NCI-H1930 (cell line): ENCODE measurements at regions not wholly inside any gene's neighbourhood (a gene's known extent, or its start where the extent isn't known, plus 50 kb on each side); places are given as distances from the start of the nearest gene placed in this dataset.

Source experiments
- DNase-seq, 2 experiments: peaks; one replicate each; lab custom pipeline; 2025; lab: John Stamatoyannopoulos, UW

DNA sequence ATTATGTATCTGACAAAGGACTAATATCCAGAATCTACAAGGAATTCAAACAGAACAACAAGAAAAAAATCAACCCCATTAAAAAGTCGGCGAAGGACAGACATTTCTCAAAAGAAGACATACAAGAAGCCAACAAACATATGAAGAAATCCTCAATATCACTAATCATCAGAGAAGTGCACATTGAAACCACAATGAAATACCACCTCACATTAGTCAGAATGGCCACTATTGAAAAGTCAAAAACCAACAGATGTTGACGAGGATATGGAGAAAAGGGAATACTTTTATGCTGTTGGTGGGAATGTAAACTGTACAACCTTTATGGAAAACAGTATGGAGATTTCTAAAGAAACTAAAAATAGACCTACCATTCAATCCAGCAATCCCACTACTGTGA is 233.1 kb upstream of the PLSCR5 start:
- DNase-seq, result no peak

DNA sequence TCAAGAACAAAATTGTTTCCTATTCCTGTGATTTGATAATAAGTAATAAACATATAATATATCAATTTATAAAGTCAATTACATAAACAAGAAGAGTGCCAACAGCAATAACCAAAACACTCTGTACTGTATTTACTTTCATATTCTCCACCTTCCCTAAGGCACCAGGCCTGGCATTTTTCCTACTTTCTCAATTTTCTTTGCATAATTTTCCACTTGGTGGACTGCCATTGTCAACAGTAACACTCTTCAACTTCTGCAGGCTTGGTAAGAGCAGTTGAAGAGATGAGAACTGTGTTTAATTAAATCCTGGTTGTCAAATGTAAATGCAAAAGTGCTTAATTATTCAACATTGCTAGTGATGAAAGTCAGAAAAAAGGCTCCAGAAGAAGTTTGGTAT is 229.8 kb upstream of the PLSCR5 start:
- DNase-seq, result no peak

DNA sequence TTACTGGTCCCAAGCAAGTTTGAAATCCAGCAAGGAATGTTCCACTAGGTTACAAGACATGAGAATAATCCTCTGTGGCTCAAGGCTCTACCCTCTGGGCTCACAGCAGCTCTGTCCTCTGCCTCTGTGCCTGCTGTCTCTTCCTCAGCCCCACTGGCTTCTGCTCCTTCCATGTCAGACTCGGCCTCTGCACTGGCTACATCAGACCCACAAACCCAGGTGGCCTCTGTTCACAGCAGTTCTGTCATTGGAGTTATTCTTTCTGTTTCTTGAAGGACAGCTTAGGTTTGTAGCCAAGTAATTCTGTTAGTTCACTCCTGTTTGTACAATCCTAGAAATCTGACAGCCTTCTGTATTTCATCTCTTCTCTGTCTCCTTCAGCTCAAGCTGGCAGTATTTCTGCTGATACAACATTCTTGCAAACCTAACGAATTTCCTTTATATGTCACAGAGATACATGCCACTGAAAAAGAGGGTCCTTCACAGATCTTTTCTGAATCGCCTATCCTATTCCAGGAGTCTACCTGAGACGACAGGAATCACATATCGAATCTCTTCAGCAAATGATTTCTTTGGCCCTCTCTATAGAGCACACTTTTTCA is 227.8 kb upstream of the PLSCR5 start:
- DNase-seq, result no peak

DNA sequence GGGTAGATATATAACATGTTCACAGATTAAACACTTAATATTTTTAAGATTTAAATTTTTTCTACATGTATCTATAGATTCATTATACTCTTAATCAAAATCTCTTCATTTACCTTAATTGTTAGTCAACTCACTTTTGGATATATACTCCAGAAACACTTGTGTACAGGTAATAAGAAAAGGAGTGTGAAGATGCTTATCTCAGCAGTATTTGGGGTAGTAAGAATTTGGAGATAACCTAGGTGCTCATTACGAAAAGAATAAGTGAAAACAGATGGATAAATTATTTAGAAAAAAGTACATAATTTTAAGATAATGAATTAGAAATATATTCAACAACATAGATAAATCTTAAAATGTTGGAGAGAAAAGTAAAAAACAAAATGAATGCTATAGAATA is 226.5 kb upstream of the PLSCR5 start:
- DNase-seq, result no peak

DNA sequence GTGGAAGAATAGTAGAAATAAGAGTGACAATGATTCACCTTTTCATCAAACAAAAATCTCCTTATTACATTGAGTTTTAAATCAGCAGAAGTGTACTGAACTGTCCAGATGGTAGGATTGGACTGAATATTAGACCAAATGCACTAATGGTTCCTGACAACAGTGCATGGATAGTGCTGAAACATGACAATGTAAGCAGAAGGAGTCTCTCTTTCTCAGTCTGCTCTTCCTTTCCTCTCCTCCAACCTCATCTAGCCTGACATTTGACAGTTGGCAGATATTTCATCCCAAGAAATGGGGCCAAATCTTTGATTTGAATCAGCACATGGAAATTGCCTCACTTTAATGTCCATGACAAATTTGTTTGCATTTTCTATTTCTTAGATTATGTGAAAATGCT is 225.1 kb upstream of the PLSCR5 start:
- no peak for DNase-seq

DNA sequence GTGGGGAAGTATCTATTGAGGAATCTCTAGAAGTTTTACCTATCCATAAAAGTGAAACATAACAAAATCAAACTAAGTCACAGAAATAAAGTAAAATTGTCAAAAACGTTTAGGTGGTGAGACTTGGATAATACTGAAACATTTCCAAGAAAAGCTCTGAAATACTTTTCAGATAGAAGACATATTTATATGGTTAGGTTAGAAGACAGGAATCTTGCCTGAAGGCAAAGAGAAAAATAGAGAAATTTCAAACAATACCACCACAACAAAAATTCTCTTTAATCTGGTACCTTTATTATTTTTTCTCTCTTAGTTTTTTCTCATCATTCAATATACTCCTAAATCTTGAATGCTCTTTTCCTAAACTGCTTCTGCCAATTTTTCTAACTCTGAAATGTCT is 222.7 kb upstream of the PLSCR5 start:
- DNase-seq, result no peak

DNA sequence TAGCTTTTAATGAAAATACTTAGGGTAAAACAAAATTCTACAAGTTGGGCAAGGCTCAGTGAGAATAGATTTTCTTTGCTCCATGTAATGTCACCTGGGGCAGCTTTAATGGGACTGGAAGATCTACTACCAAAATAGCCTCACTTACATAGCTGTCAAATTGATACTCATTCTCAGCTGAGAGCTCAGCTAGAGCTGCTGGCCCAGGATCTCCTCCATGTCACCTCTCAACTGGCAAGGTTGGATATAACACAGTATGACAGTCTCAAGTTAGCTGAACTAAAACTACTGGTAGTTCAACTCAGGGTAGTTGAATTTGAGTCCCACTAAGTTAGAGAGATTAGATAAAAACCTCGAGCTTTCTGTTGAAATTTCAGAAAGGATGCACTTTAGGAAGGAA is 218.5 kb upstream of the PLSCR5 start:
- DNase-seq, result no peak

DNA sequence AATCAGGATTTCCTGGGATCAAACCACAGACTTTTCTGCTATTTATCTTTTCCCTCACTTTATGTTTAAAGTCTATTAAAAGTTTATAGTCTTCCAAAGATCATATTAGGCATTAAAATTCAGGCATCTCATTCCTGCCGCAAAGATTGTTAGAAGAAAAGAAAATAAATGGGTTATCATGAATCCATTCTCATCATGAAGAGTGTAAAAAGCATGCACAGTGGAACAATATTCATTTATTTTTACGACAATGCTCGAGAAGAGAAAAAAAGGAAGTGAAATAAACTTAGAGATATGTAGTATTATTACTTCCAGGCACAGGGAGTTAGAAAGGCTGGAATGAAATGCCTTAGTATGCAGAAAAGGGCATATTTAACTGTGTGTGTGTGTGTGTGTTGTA is 213.7 kb upstream of the PLSCR5 start:
- no peak for DNase-seq

DNA sequence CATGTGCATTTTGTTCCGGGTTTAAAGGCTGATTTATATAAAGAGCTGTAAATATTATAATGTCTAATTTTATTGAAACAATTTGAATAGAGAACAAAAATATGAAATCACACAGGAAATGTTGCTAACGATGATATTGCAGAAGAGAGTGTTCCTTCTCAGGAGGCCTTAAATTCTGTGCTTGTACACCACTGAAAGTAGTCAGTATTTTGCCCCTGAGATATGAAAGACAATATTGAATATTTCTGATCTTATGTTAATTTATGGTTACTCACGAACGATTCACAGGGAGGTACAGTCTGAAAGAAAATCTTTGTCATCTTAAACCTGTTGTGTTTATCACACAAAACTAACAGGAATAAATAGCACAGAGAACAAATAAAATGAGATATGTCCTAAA is 213.2 kb upstream of the PLSCR5 start:
- no peak for DNase-seq

DNA sequence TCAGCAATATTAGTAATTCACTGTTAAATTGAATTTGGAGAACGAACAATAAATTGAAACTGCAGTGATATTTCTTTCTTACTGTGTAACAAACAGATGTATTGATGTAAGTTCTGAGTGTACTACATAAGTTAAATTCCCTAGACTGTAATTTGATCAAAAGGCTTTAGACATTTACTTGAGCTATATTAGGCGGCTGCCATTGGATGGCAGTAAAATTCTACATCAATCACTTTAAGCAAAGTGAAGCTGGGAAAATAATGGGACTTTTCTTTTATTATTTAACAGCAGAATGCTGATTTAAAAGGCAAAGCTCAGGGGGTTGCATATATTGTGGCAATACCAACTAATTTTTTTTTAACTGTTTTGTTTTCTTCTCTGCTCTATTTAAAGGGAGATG is 212.6 kb upstream of the PLSCR5 start:
- peak in 1 of 2 experiments; percentile 11 for DNase-seq

DNA sequence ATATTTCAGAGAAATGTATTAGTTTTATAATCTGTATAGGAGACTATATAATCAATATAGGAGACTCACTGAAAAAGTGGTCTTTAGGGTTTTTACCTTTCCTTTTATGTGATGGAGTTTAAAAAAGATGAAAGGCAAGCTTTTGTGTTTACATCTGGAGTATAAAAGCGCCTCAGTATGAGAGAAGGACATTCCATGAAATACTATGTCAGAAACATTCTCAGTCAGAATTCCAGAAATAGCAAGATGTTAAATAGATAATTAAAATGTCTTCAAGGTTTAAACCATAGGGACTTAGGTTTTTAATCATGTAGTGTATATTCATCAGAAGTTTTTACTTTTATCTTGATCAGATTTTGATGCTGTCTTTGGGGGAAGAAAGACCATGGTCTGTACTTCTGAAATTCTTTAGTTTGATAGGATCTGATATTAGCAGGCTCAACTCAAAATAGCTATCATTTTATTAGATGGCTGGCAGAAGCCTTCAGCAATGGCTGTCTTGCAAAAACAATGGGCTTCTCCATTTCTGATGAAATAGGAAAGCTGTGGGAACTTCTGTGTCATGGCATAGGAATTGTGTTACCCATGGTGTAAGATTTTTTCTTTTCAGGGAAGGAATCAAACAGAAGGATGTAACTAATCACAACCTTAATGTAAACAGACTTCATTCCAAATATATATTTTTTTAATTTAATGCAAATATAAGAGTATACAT is 209.6 kb upstream of the PLSCR5 start:
- DNase-seq, result no peak

DNA sequence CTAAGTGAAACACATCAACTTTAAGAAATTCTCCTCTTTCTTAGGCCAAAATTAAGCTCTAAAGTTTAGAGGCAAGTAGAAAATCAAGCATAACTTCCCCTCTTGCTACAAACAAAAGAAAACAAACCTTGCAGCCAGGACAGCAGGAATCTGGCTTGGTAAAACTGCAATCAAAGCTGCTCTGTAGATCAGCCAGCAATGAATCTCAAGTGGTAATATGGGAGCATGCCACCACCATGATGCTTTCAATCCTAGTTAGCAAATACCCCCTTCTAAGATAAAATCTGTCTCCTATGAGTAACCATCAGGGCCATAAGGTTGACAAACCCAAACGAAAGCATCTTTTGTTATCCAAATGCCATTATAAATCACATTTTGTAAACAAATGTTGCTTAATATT is 208.3 kb upstream of the PLSCR5 start:
- no peak for DNase-seq

DNA sequence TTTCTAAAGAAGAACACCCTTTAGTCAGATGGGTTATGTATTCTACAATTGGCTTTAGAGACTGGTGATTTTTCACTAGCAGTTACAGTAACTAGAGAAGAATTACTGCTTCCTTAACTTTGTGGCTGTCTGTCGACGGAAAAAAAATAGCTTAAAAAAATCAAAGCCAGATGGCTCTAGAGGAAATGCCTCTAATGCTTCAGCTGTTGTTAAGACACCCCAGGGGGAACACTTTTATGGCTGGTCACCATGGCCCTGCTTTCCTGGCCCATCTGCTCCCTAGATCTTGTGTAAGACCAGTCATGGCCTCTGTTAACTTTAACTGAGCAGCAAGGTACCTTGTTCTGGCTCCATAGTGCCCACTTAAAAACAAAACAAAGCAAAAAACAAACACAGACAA is 198.6 kb upstream of the PLSCR5 start:
- no peak for DNase-seq

DNA sequence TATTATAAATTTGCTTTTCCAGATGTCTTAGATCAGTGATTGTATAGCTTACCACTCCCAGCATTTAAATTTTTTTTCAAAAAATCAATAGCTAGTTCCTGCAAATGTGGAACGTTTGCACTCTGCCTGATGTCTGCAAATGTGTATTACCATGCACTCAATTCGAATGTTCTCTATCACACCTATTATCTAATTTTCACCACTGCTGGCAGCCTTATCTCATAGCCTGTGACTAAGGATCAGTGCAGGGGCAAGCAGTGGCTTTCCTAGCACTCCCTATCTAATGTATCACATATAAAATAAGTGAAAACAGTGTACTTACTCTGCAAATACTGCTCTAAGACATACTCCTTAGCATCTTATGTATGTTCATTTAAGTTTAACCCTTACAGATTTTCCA is 196.3 kb upstream of the PLSCR5 start:
- no peak for DNase-seq

DNA sequence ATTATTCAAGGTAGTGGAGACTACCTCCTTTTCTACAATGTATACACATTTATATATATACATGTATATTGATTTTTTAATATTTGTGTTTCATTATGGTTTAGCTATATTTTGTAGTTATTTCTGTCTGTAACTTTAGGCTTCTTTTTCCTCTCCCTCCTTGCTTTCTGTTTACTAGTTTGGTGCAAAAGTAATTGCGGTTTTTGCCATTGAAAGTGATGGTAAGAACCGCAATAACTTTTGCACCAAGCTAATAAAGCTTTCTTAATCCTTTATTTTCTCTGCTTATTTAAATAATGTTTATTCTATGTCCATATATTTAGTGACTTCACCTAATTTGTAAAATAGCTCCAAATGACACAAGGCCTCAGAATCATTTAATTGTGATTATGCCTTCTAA is 195.3 kb upstream of the PLSCR5 start:
- no peak for DNase-seq

DNA sequence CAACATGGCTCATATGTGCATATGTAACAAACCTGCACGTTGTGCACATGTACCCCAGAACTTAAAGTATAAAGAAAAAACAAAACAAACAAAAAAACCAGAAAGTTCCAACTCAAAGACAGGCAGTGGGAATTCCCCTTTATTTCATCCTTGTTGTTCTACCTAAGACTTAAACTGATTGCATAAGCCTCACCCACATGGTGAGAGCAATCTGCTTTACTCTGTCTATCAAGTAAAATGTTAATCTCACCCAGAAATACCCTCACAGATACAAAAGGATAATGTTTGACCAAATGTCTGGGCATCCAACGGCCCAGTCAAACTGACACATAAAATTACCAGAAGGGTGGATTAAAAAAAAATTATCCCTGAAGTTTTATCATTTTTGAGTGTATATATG is 190.9 kb upstream of the PLSCR5 start:
- no peak for DNase-seq

DNA sequence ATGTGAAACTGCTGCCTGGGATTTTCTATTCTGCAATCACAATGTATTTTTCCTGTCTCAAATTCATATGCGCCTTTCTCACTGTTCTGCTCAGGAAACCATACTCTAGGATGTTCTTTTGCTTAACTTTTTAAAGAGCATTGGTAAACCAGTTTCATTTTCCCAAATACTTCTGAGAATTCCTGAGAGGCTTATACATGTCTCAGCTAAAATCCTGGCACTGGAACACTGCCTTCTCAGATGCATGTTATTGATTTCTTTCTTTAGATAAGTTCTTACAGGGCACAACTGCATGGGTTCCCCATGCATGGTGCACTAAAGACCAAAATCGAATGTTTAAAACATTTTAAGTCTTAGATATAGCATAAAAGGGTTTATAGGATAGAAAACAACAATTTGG is 178.3 kb upstream of the PLSCR5 start:
- no peak for DNase-seq

DNA sequence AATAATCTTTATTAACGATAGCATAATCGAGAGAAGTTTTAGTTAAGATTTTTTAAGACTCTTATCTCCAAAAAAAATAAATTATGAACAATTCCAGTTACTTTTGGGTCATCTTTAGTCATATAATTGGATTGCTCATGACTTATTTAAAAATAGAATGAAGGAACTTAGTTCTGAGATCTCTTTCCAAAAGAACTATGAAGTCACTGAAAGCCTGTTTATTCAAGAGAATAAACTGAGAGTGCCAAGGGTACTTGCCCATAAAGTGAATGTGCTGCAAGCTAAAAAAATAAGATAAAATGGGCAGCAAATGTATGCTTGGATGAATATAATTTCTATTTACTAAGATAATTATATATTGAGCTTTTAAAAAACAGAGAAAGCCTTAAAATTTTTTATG is 176.5 kb upstream of the PLSCR5 start:
- DNase-seq, result no peak

DNA sequence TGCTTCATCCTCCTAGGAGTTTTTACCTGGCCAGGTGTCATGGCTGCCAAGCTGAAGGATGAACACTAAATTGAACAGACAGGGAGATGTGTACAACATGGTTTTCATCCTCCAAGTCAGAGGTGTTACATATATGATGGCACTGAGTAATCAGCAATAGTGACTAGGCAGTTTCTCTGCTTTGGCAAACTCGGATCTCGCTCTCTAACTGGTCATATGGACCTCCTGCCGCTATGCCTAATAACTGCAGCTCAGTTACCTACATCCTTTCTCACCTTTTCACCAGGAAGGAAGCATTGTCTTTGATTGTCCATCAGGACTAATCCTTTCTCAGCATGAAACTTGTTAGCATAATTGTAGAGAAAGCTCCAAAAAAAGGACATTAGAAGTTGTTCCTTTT is 175.9 kb upstream of the PLSCR5 start:
- no peak for DNase-seq

DNA sequence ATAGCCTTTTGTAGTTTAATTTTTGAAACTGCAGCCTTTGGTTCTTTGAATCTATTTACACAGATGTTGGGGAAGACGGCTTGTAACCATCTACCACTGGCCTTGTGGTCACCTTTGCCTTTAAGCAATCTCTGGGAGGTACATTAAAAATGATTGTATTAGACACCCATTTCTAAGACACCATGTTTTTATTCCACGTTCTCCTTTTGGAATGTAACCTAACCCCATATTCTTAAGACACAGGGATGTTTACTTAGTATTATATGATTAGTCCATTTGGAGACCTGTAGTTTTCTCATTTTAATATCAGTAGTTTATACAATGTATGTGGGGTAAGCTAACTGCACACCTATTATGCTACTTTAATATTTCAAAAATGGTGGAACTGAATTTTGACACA is 175.1 kb upstream of the PLSCR5 start:
- no peak for DNase-seq

DNA sequence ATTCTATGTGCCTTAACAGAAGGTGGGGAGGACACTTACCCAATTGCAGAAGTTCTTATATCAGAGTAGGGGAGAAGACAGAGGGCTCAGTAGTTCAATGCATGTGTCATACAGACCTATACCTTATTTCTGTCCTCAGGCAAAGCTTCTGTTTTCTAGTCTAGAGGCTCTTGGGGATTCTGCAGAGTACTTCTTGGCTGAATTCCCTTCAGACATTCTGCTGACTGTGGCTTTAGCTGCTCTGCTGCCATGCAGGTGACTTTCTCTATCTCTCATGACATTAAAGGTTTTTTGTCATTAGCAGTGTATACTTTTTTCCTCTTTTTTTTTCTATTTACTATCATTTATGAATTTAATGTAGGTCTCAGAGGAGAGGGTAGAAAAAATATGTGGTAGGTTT is 172.8 kb upstream of the PLSCR5 start:
- DNase-seq, result no peak

DNA sequence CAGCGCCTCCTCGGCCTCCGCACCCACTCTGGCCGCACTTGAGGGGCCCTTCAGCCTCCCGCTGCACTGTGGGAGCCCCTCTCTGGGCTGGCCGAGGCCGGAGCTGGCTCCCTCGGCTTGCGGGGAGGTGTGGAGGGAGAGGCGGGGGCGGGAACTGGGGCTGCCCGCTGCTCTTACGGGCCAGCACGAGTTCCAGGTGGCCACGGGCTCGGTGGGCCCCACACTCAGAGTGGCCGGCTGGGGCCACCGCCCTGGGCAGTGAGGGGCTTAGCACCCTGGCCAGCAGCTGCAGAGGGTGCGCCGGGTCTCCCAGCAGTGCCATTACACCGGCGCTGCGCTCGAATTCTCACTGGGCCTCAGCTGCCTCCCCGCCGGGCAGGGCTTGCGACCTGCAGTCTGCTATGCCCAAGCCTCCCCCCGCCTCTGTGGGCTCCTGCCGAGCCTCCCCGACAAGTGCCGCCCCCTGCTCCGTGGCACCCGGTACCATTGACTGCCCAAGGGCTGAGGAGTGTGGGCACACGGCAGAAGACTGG is 167.1 kb upstream of the PLSCR5 start:
- DNase-seq, result no peak

DNA sequence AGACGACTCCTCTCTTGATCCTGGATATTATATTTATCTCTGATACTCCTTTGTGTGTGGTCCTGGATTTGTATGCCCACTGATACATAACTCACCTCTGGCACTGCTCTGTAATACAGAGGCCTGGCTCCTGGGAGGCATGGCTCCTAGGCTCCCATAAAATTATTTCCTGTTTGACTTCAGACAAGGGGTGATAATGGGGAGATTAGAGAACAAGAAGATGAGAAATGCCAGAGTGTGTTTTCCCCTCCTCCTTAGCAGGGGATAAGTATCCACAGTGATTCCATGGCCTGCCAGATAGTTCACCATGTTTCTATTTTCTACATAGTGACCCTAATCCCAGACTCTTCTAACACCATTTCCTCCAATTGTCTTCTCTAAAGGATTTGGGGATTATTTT is 165.7 kb upstream of the PLSCR5 start:
- no peak for DNase-seq

DNA sequence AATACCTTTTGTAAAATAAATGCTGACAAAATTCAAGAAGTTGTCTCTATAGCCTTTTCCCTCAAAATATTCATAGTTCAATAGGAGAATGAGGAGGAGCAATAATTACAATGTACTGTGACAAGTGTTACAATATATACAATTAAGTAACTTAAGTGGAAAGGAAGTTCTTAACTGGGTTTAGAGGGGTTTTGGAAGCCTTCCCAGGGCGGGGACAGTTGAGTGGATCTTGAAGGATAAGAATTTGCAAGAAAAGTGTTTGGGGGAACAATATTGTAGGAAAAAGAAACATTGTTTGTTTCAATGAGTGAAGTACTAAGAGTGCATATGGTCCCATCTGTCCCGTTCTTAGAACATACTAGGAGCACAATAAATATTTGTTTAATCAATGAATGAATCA is 165.2 kb upstream of the PLSCR5 start:
- DNase-seq, result no peak
